Stimulated activated CD4-positive, alpha-beta T cell treated with anti-CD3 and anti-CD28 coated beads, Interleukin-15, amount 100 ng/mL, for 48 hours (primary cell): ENCODE measurements at regions not wholly inside any gene's neighbourhood (a gene's known extent, or its start where the extent isn't known, plus 50 kb on each side); places are given as distances from the start of the nearest gene placed in this dataset.
"Not testable (repeated sequence)": the region's sequence is repeated elsewhere in the genome, so short reads cannot be mapped to it uniquely, and the experiment has no call there.

Experiments
- DNase-seq, 2 donors: peaks; one replicate each; pipeline ENCODE4 v3.0.0-alpha.2; 2020; ENCODE audit warnings: low read depth in 2 of 2

- no peak for DNase-seq
Measured at GRCh38 chr4:124426279-124426678, 286.3 kb downstream of the ANKRD50 start.

DNA sequence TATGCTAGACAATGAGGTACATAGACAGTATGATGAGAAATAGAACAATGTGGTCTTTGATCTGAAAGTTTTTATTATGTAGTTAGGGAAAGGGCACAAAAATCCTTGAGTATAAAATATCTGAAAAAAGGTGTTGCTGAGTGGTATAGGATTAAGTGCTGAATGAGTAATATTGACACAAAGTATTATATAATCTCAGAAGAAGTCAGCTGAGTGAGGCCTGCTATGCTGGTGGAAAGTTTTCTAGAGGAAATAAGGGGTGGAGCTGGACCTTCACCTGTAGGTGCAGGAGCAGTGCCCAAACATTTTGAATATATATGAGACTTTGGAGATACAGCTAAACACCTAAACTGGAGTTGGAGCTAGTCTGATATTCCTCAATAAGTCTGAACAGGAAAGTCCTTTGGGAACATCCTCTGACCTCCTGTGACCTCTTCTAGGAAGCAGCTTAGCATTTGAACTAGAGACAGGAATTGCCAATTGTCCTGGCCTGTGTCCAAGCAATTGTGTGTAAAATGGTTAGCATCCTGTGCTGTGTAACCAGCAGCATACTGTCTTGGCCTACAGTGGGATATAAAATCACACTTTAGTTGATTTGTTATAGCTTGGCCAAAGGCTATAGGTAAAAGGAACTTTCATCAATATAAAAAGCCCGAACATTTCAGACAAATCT is 285.3 kb downstream of the ANKRD50 start:
- DNase-seq, result no peak

GRCh38 chr4:124428648-124429047 is 283.9 kb downstream of the ANKRD50 start:
- no peak for DNase-seq

GRCh38 chr4:124429746-124430250 is 282.7 kb downstream of the ANKRD50 start:
- no peak for DNase-seq

DNA sequence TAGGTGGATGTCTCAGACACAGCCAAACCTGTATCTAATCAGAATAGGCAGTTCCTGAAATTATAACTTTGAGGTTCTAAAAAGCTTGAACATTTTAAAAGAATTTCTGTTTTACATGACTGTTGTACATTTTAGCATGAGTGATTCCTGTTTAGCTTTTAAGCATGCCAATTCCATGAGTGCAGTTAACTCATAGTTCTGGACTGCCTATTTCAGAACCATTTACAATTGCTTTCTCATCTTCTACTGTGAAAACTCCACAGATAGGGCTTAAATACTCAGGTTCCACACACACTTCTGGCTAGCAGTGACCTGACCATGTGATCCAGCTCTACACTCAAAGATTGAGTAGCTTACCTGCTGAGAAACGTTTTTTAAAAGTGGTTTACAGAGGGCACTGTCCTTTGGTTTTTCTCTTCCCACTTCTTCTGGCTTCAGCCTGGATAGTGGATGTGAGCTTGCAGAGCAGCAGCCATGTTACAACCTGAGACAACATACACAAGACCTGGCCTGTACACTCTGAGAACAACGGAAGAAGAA is 280.8 kb downstream of the ANKRD50 start:
- DNase-seq, result no peak

DNA sequence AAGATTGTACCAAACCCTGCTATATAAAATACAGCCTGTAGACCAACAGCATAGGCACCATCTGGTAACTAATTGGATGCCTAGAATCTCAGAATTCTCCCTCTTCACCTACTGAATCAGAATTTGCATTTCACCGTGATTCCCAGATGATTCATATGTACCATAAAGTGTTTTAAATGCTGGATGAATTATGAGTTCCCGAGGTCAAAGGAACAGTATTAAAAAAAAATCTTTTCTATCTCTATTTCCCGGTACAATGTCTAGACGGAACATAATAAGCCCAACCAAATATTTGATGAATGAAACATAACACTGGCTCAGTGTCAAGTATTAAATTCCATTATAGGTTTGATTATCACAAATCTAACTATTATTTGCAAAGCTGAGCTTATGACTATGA is 280.0 kb downstream of the ANKRD50 start:
- DNase-seq, result no peak

GRCh38 chr4:124433044-124433443 is 279.5 kb downstream of the ANKRD50 start:
- no peak for DNase-seq

DNA sequence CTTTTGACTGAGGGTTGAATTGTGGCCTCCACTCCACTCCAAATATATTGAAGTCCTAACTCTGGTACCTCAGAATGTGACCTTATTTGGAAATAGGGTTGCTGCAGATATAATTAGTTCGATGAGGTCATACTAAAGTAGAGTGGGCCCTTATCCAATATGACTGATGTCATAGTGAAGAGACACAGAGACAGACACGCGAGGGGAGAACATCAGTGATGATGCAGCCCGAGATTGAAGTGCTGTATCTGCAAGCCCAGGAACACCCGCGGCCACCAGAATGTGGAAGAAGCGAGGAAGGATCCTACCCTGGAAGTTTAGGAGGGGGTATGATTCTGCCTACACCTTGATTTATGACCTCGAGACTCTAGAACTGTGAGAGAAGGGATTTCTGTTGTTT is 279.0 kb downstream of the ANKRD50 start:
- no peak for DNase-seq

DNA sequence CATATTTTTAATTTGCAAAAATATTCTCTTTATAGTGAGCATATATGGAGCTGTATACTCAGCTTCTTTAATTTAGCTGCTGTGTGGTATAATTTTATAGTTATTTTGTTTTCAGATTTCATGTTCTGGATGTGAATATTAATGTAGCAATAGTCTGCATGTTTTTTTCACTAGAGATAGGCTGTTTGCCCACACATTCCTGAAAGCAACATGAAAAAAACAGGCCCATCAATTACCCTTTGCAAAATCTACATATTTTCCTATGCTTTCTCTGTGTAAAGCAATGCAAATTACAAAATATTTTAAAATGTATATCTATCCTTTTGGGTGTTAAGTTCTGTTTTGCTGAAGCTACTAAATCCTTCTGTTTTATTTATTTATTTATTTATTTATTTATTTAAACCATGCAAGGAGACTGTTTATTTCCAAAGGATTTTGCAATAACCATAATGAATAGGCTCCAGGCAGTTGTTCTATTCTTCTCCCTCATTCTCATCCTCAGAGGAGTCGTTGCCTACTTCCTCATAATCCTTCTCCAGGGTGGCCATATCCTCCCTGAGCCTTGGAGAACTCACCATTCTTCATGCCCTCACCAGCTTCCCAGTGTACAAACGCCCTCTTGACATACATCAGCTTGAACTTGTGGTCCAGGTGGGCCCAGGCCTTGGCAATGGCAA is 277.1 kb downstream of the ANKRD50 start:
- no peak for DNase-seq

GRCh38 chr4:124437853-124438495 is 274.6 kb downstream of the ANKRD50 start:
- no peak for DNase-seq

- no peak for DNase-seq
Measured at GRCh38 chr4:124445071-124445470, 267.5 kb downstream of the ANKRD50 start.

GRCh38 chr4:124449881-124450280 is 262.7 kb downstream of the ANKRD50 start:
- no peak for DNase-seq

- DNase-seq, result no peak
Measured at GRCh38 chr4:124450851-124451250, 261.7 kb downstream of the ANKRD50 start.

GRCh38 chr4:124454772-124455270 is 257.7 kb downstream of the ANKRD50 start:
- DNase-seq, result no peak

DNA sequence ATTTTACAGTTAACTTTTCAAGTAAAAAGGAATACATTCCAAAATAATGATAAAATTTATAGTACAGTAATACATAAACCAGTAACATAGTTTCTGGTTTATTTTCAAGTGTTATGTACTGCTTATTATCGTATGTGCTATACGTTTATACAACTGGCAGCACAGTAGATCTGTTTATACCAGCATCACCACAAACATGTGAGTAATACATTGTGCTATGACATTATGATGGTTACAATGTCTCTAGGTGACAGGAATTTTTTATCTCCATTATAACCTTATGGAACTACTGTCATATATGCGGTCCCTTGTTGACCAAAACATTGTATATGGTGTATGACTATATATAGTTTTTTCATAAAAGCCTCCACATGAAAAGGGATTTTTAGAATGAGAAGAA is 256.9 kb downstream of the ANKRD50 start:
- DNase-seq, result no peak

DNA sequence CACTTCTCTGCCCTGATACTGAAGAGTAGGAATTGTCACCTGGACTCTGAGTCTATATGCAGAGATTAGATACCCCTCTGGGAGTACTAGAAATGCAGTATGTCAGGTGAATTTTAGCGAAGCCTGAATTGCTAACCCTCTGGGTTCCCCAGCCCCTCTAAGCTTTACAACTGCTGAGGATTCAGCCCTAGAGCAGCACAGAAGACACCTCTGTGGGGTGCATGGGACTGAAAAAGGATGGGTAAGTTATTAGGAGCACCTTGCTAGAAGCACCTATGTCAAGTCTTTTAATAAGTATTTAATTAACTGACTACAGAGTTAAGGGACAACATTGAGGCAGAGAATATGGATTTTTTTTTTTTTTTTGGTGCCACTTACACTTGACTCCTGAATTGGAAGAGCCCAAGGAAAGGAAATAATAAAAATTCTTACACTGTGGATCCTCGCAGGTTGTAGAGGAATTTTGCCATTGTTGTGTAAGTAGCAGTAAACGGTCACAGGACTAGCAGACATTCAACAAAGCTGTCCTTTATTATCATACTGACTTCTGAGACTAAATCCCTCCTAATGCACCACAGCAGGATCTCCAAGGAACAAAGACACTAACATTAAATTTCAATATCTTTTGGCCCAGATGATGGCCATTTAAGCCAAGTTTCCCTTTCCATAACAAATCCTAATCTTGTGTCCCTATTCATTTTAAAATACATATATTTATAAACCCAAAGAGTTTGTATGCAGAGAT is 253.2 kb downstream of the ANKRD50 start:
- no peak for DNase-seq

DNA sequence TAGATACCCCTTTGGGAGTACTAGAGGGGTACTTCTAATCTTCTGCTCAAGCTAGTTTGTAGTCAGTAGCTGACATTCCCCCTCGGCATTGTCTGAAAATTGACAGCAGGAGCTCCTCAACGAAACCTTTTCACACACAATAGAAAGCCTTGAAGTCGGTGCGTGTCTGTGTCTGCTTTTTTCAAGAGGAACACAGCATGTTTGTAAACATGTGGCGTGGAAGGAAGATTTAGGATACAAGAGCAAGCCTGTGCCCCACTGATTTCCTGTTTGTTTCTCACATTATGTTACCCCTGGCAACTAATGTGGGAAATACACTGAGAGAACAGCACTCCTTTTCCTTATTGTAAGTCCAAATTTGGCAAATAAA is 252.6 kb downstream of the ANKRD50 start:
- no peak for DNase-seq

DNA sequence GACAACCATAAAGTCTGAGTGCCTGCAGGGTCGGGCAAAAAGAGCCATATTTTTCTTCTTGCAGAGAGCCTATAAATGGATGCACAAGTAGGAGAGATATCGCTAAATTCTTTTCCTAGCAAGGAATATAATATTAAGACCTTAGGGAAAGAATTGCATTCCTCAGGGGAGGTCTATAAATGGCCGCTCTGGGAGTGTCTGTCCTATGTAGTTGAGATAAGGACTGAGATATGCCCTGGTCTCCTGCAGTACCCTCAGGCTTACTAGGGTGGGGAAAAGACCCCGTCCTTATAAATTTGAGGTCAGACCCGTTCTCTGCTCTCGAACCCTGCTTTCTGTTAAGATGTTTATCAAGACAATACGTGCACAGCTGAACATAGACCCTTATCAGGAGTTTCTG is 250.9 kb downstream of the ANKRD50 start:
- DNase-seq, result not testable (repeated sequence)

DNA sequence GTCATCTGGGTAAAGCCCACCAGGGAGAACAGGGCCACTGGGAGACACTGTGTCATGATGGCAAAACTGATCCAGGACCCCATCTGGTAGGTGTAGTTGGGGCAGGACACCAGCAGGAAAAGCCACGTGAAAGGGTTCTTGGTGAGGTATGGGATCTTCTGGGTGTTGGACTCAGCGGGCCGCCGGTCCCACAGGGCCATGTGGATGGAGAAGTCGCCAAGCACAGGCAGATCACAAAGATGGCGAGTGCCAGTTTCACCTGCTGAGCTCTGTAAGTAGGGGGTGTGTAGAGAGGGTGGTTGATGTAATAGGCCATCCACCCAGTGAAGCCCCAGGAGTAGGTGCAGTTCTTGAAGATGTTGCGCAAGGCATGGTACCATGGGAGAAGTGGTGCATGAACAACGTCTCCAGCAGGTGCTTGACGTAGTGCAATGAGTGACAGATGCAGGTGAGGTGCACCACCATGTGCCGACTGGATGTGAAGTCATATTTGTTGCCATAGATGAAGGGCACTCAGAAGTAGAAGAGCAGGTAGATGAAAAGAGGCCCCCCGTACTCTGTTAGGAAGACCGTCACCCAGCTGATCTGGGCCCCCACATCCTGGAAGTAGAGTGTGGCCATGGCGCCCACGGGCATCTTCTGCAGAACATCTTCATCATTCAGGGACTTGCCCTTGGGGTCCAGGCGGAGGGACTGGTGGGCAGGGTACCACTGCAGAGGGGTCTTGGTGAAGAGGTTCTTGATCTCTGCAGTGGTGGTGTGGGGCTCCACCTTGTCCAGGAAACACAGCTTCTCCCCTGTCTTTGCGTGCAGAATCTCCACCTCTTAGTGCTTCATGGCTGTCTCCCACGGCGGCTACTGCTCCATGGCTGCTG is 249.3 kb downstream of the ANKRD50 start:
- no peak for DNase-seq

DNA sequence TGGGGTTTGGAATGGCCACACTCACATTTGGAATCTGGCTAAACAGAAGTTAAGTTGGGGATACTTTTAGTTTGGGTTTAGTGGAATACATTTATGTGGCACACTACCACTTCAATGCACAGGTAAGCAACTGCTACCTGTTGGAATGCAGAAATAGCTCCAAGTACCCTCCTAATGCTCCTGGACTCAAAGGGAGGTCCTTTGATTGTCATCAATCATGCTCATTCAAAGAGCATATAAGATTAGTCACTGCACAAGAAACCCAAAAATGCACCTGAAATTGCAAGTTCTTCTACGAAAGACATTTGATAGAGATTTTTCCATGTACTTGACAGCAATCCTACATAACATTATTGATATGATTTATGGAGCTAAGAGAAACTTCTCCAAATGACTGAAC is 247.7 kb downstream of the ANKRD50 start:
- DNase-seq, result no peak

DNA sequence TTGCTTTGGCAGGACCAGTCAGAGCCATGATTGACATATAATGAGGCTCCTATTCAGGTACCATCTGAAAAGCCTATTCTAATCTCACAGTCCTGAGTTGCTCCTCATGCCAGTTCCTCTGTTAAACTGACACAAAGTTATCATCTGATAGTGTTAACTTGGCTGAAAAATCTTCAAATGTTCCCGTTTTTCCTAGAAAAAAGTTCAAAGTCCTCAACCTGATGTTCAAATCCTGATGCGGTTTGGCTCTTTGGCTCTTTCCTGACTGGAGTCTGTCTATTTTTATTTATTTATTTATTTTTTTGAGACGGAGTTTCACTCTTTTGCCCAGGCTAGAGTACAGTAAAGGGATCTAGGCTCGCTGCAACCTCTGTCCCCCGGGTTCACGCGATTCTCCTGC is 244.2 kb downstream of the ANKRD50 start:
- DNase-seq, result no peak
